ENCODE measurements at regions not wholly inside any gene's neighbourhood (a gene's known extent, or its start where the extent isn't known, plus 50 kb on each side); places are given as distances from the start of the nearest gene placed in this dataset.

DNA sequence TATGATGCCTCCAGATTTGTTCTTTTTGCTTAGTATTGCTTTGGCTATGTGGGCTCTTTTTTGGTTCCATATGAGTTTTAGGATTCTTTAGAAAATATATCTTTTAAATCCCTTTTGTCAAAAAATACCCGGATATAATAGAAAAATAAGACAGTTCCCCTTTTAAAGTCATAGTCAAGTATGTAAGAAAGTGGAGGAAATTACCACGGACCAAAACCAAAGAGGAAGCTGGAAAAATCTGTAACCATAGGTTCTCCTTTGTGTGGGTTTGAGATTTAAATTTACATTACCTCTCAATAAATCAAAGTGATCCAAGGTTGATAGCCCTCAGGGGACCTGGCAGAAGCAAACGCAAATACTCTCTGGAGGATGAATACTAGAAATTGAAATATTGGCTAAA is 58.3 kb upstream of the PACRGL start:
- no peak for DNase-seq (ENCODE audit: low spot score)

DNA sequence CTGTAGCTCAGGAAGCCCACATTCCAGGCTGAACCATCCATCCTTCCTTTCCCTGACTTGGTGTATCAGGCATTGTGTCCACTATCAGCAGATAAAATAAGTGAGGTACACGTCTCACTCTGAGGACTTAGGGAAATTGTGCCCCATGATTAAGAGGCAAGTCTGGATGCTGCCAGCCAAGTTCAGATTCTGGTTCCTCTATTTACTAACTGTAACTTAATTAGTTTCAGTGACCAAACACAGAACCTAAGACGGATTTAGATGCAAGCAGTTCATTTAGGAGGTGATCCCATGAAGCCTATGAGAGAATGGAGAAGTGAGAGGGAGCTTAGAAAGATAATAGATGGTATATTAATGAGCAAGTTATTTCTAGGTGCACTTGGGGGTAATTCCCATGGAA is 56.6 kb upstream of the PACRGL start:
- DNase-seq (ENCODE audit: low spot score): no peak

DNA sequence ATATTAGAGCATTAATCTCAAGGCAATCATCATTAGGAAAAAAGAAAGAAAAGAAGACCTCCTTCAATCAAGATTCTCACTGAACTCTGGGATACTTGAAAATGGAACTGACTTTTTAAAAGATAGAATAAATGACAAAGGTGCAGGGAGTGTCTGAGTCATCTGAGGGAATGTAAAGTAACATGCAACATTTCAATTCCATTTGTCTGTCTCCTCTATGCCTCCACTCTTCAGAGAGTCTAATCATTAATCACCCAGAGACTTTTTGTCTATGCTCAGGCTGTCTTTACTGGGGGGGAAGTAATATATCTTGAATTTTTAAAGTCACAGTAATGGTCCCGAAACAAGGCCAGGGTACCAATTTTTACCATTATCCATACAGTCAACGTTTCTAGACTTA is 55.0 kb upstream of the PACRGL start:
- DNase-seq (ENCODE audit: low spot score): no peak

DNA sequence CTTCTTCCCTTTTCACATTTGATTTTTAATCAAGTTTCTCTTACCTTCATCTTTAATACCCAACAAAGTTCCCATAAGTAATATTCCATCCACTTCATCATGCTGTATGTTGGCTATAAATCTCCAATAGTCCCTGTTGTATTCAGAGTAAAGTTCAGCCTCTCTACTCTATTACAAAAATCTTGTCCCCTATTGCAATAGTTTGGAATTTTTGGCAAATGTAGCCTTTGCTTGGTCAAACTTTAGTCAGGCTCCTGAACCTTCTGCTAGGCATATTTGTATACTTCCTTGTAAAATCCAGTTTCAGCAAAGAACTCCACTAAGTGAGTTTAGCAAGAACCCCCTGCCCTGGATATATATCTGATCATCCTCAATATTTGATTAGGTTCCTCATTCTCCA is 54.0 kb upstream of the PACRGL start:
- DNase-seq (ENCODE audit: low spot score): no peak

All from mucosa of gallbladder (tissue), 1 donor.